ENCODE measurements at regions not wholly inside any gene's neighbourhood (a gene's known extent, or its start where the extent isn't known, plus 50 kb on each side); places are given as distances from the start of the nearest gene placed in this dataset.

GRCh38 chr5:89934069-89934468, 475.5 kb downstream of the CETN3 start:
- TF ChIP-seq CTCF (IDR thresholded peaks at IDR 0.05; ENCODE audit: control extremely low read depth in 1 of 3, insufficient read depth in 1 of 3, low read depth in 1 of 3, low read length in 3 of 3), result no peak
- TF ChIP-seq RNF2 (IDR thresholded peaks at IDR 0.05; ENCODE audit: borderline replicate concordance, low read depth, low read length, missing control alignments, poor library complexity, severe bottlenecking), result no peak
- no peak for TF ChIP-seq GABPA (IDR thresholded peaks at IDR 0.05; ENCODE audit: borderline replicate concordance, insufficient read depth, low read length)
- no peak for TF ChIP-seq BRCA1 (IDR thresholded peaks at IDR 0.05; ENCODE audit: low read depth, low read length)
- TF ChIP-seq POLR2A (IDR thresholded peaks at IDR 0.05; ENCODE audit: control extremely low read depth in 1 of 2, low read depth in 2 of 2, low read length in 2 of 2), result no peak
- TF ChIP-seq CBX8 (IDR thresholded peaks at IDR 0.05; ENCODE audit: borderline replicate concordance, low read depth, low read length), result no peak
- no peak for TF ChIP-seq ASH2L (IDR thresholded peaks at IDR 0.05; ENCODE audit: low read length)
- no peak for TF ChIP-seq CHD2 (IDR thresholded peaks at IDR 0.05; ENCODE audit: low read length)
- TF ChIP-seq POLR2AphosphoS5 (IDR thresholded peaks at IDR 0.05; ENCODE audit: low read depth, low read length), result no peak
- no peak for TF ChIP-seq EGR1 (IDR thresholded peaks at IDR 0.05; ENCODE audit: borderline replicate concordance, low read depth, low read length)
